ENCODE measurements at regions not wholly inside any gene's neighbourhood (a gene's known extent, or its start where the extent isn't known, plus 50 kb on each side); places are given as distances from the start of the nearest gene placed in this dataset.

- TF ChIP-seq ARNTL (CRISPR knock-in tag; IDR thresholded peaks at IDR 0.05; ENCODE audit: borderline replicate concordance, low read depth) (no peak), ISL1 (CRISPR knock-in tag; IDR thresholded peaks at IDR 0.05) (peak; percentile 78), CSDC2 (CRISPR knock-in tag; IDR thresholded peaks at IDR 0.05) (peak; percentile 34; the same call in 1 of the 2 replicates), ZFP3 (CRISPR knock-in tag; IDR thresholded peaks at IDR 0.05) (no peak), OSR1 (CRISPR knock-in tag; IDR thresholded peaks at IDR 0.05) (no peak), CREB5 (CRISPR knock-in tag; IDR thresholded peaks at IDR 0.05; ENCODE audit: low read depth) (no peak), ZNF565 (CRISPR knock-in tag; conservative IDR thresholded peaks at IDR 0.05; ENCODE audit: low read depth) (no peak), BACH2 (CRISPR knock-in tag; IDR thresholded peaks at IDR 0.05; ENCODE audit: borderline replicate concordance) (no peak)
Measured at GRCh38 chr3:102182162-102182561, 252.7 kb upstream of the ZPLD1 start.
